DND-41 (cell line): ENCODE measurements at regions not wholly inside any gene's neighbourhood (a gene's known extent, or its start where the extent isn't known, plus 50 kb on each side); places are given as distances from the start of the nearest gene placed in this dataset.

Experiments
- CTCF ChIP-seq: IDR thresholded peaks from 2 replicates; pipeline ENCODE4 v1.5.1; 2012; ENCODE audit warnings: borderline replicate concordance, low read length, moderate library complexity, mild to moderate bottlenecking; ENCODE audit not compliant: poor library complexity, severe bottlenecking; ENCODE audit errors: extremely low read depth
- EZH2 ChIP-seq: IDR thresholded peaks from 3 replicates; pipeline ENCODE4 v1.6.1; 2012; ENCODE audit warnings: borderline replicate concordance, low read depth, mild to moderate bottlenecking, moderate library complexity, low read length, inconsistent platforms; ENCODE audit not compliant: severe bottlenecking

- TF ChIP-seq CTCF: no peak
- TF ChIP-seq EZH2: no peak
Observed at GRCh38 chr22:45064313-45065278, 54.8 kb upstream of the PHF21B start.
